GM12878 (cell line): ENCODE measurements at regions not wholly inside any gene's neighbourhood (a gene's known extent, or its start where the extent isn't known, plus 50 kb on each side); places are given as distances from the start of the nearest gene placed in this dataset.

ENCODE experiments used
- ATAC-seq: fragments of 200-7000 bp; cut with Tn5 transposase; 3 replicates; pipeline ENCODE4 v1.9.1; 2020; ENCODE audit warnings: mild to moderate bottlenecking, moderate library complexity
- BruUV-seq: library from RNA; stranded (reverse); fragments of 400-500 nt; replicated peaks from 2 replicates; lab custom pipeline; 2021; lab: Mats Ljungman, UMichigan
- CTCF ChIA-PET: fragments of 300-600 bp; sonication (Branson Sonifier 250); formaldehyde crosslinking; extraction: SDS; loops from one replicate; lab custom pipeline; 2021; ENCODE audit warnings: inconsistent platforms; lab: Yijun Ruan, JAX
- POLR2A ChIA-PET: fragments of 350-600 bp; formaldehyde crosslinking; extraction: SDS; loops from one replicate; lab custom pipeline; 2021; ENCODE audit warnings: inconsistent platforms; lab: Charles Lee
- RAD21 ChIA-PET: fragments of 300-600 bp; sonication (Branson Sonifier 250); formaldehyde crosslinking; loops from one replicate; lab custom pipeline; 2023; ENCODE audit warnings: antibody characterized with exemption; ENCODE audit not compliant: unreplicated experiment; lab: Charles Lee
- SMC1A ChIA-PET: fragments of 300-600 bp; sonication (Branson Sonifier 250); formaldehyde crosslinking; loops from one replicate; lab custom pipeline; 2023; ENCODE audit not compliant: unreplicated experiment, uncharacterized antibody; lab: Charles Lee
- DNase-seq: peaks from one replicate; pipeline ENCODE4 v3.0.0-alpha.2; 2011; ENCODE audit warnings: low read depth, low spot score
- FAIRE-seq: peaks from 3 replicates; lab custom pipeline; 2011; peaks lifted over from hg19 to GRCh38; lab: Jason Lieb, UNC
- H2AFZ ChIP-seq: 2 replicates; pipeline ENCODE4 v1.6.0; 2011; ENCODE audit warnings: low read depth, low read length, control low read depth; ENCODE audit not compliant: control insufficient read depth
- H3K27ac ChIP-seq: 2 replicates; pipeline ENCODE4 v1.5.1; 2011; ENCODE audit warnings: control low read depth; ENCODE audit not compliant: control insufficient read depth, insufficient read depth
- H3K27me3 ChIP-seq, 2 experiments: replicated peaks in 1 of 2; 2 replicates each; pipeline versions ENCODE4 v1.6.0 to v1.6.1; 2011; ENCODE audit warnings: low read length in 1 of 2; ENCODE audit not compliant: control insufficient read depth in 2 of 2, insufficient read depth in 2 of 2
- H3K36me3 ChIP-seq, 2 experiments: 2 replicates each; pipeline ENCODE4 v1.5.1; 2011; ENCODE audit warnings: low read length in 1 of 2; ENCODE audit not compliant: control insufficient read depth in 2 of 2, insufficient read depth in 2 of 2
- H3K4me1 ChIP-seq: 2 replicates; pipeline ENCODE4 v1.6.1; 2011; ENCODE audit warnings: mild to moderate bottlenecking, low read length, moderate library complexity, mixed read lengths; ENCODE audit not compliant: control insufficient read depth, insufficient read depth
- H3K4me2 ChIP-seq: 2 replicates; pipeline ENCODE4 v1.6.0; 2011; ENCODE audit warnings: control low read depth; ENCODE audit not compliant: control insufficient read depth, insufficient read depth
- H3K4me3 ChIP-seq: fragments of 200-600 bp; sonication (generic); 2 replicates; pipeline ENCODE4 v1.5.1; 2016
- H3K79me2 ChIP-seq: 2 replicates; pipeline ENCODE4 v1.6.0; 2011; ENCODE audit warnings: low read length; ENCODE audit not compliant: control insufficient read depth, insufficient read depth
- H3K9ac ChIP-seq: 2 replicates; pipeline ENCODE4 v1.8.0; 2011; ENCODE audit warnings: low read length, control low read depth, mixed read lengths; ENCODE audit not compliant: control insufficient read depth, insufficient read depth
- H3K9me3 ChIP-seq: replicated peaks from 3 replicates; pipeline ENCODE4 v1.5.1; 2011; ENCODE audit warnings: mild to moderate bottlenecking, low read length; ENCODE audit not compliant: control insufficient read depth, insufficient read depth
- H4K20me1 ChIP-seq: 2 replicates; pipeline ENCODE4 v1.6.0; 2011; ENCODE audit not compliant: control insufficient read depth, insufficient read depth
- ASH2L ChIP-seq: fragments of 300-600, 200-600 bp; sonication (generic); IDR thresholded peaks from 2 replicates; pipeline ENCODE4 v1.6.1; 2017; ENCODE audit warnings: low read depth, mild to moderate bottlenecking, borderline replicate concordance
- BCL11A ChIP-seq: IDR thresholded peaks from 2 replicates; pipeline ENCODE4 v1.6.1; 2011; ENCODE audit warnings: low read depth, low read length
- CHD1 ChIP-seq: IDR thresholded peaks from 2 replicates; pipeline ENCODE4 v1.6.1; 2012; ENCODE audit warnings: low read depth, low read length, improper control_type of control experiment
- CREM ChIP-seq: IDR thresholded peaks from 2 replicates; pipeline ENCODE4 v1.6.1; 2014; ENCODE audit warnings: antibody characterized with exemption, low read depth
- FOXK2 ChIP-seq: fragments of 450-650 bp; IDR thresholded peaks from 2 replicates; pipeline ENCODE4 v1.6.1; 2017; ENCODE audit warnings: mild to moderate bottlenecking, moderate library complexity
- HCFC1 ChIP-seq: fragments of 150-350 bp; IDR thresholded peaks from 2 replicates; pipeline ENCODE4 v1.6.1; 2014; ENCODE audit warnings: low read length
- KLF5 ChIP-seq: fragments of 450-650 bp; IDR thresholded peaks from 2 replicates; pipeline ENCODE4 v1.6.1; 2014; ENCODE audit warnings: mild to moderate bottlenecking; ENCODE audit not compliant: partially characterized antibody
- PAX5 ChIP-seq: IDR thresholded peaks from 2 replicates; pipeline ENCODE4 v1.6.1; 2011; ENCODE audit warnings: low read depth, low read length, borderline replicate concordance
- POLR2AphosphoS2 ChIP-seq: IDR thresholded peaks from 2 replicates; pipeline ENCODE4 v1.6.1; 2011; ENCODE audit warnings: low read depth, mild to moderate bottlenecking, low read length, improper control_type of control experiment, moderate library complexity
- SMAD5 ChIP-seq: IDR thresholded peaks from 2 replicates; pipeline ENCODE4 v1.6.1; 2016; ENCODE audit warnings: antibody characterized with exemption, low read depth
- SPI1 ChIP-seq: IDR thresholded peaks from 2 replicates; pipeline ENCODE4 v1.6.1; 2011; ENCODE audit warnings: low read depth, mild to moderate bottlenecking, low read length, moderate library complexity, borderline replicate concordance; ENCODE audit not compliant: insufficient read depth
- TARDBP ChIP-seq: IDR thresholded peaks from 2 replicates; pipeline ENCODE4 v1.6.1; 2016; ENCODE audit warnings: borderline replicate concordance
- ZBED1 ChIP-seq: IDR thresholded peaks from 2 replicates; pipeline ENCODE4 v1.6.1; 2016; ENCODE audit warnings: borderline replicate concordance
- ZNF24 ChIP-seq: fragments of 450-650 bp; IDR thresholded peaks from 2 replicates; pipeline ENCODE4 v1.6.1; 2017; ENCODE audit warnings: antibody characterized with exemption, mild to moderate bottlenecking
- WGBS: methylation state at CpG from one replicate; pipeline ENCODE4 v1.1.6; 2016; ENCODE audit warnings: low lambda C conversion rate; ENCODE audit not compliant: insufficient replicate concordance, insufficient coverage; ENCODE audit errors: missing lambda C conversion rate; 5-methylcytosine and 5-hydroxymethylcytosine counted together
- in situ Hi-C: fragments of 300-500 bp; cut with MboI; formaldehyde crosslinking; loops from 9 replicates; pipeline ENCODE4 v1.14.3; 2018; ENCODE audit warnings: mixed read lengths
- intact Hi-C: fragments of 100-400 bp; cut with micrococcal nuclease; formaldehyde crosslinking; loops from one replicate; pipeline ENCODE4 v1.14.2; 2022; ENCODE audit not compliant: unreplicated experiment
- TF ChIP-seq, protein P1 (sequence below): fragments of 450-650 bp; IDR thresholded peaks from 2 replicates; pipeline ENCODE4 v1.6.1; 2018; ENCODE audit warnings: borderline replicate concordance, mild to moderate bottlenecking; ENCODE audit not compliant: partially characterized antibody
- TF ChIP-seq, protein P2 (sequence below): IDR thresholded peaks from 2 replicates; pipeline ENCODE4 v1.6.1; 2011; ENCODE audit warnings: borderline replicate concordance, low read depth, mild to moderate bottlenecking, moderate library complexity, mixed read lengths, low read length; ENCODE audit not compliant: insufficient read depth; ENCODE audit errors: extremely low read length
- TF ChIP-seq, protein P3 (sequence below): IDR thresholded peaks from 2 replicates; pipeline ENCODE4 v1.6.1; 2012; ENCODE audit warnings: low read length, inconsistent platforms

DNA sequence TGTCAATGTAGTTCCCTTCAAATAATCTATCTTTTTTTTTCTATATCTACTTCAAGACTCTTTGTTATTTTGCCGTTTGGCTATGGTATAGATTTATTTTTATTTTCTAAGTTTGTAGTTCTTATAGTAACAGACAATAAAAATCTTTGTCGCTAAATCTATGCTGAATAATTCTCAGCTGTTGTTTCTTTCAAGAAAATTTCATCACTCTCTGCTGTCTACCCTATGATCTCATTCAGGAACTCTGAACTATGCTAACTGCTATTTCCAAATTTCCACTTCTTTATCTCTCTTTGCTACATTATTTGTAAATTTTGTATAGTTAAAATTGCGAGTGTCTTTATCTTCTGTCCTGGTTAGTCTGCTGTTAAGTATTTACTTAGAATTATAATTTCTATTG is 353.6 kb downstream of the LRFN5 start:
- no peaks in the 10 kb centered on the region for H3K36me3 ChIP-seq
- POLR2A ChIA-PET = no interaction called here
- intact Hi-C loops = no loop called here
- no peaks in the 10 kb centered on the region for H3K79me2 ChIP-seq
- H3K27me3 ChIP-seq = no peaks in the 10 kb centered on the region
- no peak for DNase-seq
- H3K4me1 ChIP-seq = no peaks in the 10 kb centered on the region
- H3K9me3 ChIP-seq = no peaks in the 10 kb centered on the region
- CTCF ChIA-PET = no interaction called here
- SMC1A ChIA-PET = no interaction called here
- 55% methylated on average over 3 of the region's 3 CpGs for WGBS
- H2AFZ ChIP-seq = no peak overlapping the region
- no peak for FAIRE-seq
- no peak overlapping the region for H3K27ac ChIP-seq
- no peaks in the 10 kb centered on the region for H4K20me1 ChIP-seq
- no peak overlapping the region for H3K4me3 ChIP-seq
- no peak overlapping the region for H3K9ac ChIP-seq
- ATAC-seq = no peak
- RAD21 ChIA-PET = no interaction called here
- no peak for TF ChIP-seq HCFC1
- TF ChIP-seq, protein P1, sequence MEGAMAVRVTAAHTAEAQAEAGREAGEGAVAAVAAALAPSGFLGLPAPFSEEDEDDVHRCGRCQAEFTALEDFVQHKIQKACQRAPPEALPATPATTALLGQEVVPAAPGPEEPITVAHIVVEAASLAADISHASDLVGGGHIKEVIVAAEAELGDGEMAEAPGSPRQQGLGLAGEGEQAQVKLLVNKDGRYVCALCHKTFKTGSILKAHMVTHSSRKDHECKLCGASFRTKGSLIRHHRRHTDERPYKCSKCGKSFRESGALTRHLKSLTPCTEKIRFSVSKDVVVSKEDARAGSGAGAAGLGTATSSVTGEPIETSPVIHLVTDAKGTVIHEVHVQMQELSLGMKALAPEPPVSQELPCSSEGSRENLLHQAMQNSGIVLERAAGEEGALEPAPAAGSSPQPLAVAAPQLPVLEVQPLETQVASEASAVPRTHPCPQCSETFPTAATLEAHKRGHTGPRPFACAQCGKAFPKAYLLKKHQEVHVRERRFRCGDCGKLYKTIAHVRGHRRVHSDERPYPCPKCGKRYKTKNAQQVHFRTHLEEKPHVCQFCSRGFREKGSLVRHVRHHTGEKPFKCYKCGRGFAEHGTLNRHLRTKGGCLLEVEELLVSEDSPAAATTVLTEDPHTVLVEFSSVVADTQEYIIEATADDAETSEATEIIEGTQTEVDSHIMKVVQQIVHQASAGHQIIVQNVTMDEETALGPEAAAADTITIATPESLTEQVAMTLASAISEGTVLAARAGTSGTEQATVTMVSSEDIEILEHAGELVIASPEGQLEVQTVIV = no peak
- TF ChIP-seq, protein P2, sequence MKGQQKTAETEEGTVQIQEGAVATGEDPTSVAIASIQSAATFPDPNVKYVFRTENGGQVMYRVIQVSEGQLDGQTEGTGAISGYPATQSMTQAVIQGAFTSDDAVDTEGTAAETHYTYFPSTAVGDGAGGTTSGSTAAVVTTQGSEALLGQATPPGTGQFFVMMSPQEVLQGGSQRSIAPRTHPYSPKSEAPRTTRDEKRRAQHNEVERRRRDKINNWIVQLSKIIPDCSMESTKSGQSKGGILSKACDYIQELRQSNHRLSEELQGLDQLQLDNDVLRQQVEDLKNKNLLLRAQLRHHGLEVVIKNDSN = no peak
- TF ChIP-seq ZNF24 = no peak
- TF ChIP-seq POLR2AphosphoS2 = no peak
- TF ChIP-seq FOXK2 = no peak
- TF ChIP-seq PAX5 = no peak
- TF ChIP-seq SMAD5 = no peak
- no peak for TF ChIP-seq TARDBP
- TF ChIP-seq CHD1 = no peak
- TF ChIP-seq, protein P3, sequence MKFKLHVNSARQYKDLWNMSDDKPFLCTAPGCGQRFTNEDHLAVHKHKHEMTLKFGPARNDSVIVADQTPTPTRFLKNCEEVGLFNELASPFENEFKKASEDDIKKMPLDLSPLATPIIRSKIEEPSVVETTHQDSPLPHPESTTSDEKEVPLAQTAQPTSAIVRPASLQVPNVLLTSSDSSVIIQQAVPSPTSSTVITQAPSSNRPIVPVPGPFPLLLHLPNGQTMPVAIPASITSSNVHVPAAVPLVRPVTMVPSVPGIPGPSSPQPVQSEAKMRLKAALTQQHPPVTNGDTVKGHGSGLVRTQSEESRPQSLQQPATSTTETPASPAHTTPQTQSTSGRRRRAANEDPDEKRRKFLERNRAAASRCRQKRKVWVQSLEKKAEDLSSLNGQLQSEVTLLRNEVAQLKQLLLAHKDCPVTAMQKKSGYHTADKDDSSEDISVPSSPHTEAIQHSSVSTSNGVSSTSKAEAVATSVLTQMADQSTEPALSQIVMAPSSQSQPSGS = no peak
- no peak for TF ChIP-seq CREM
- no peak for TF ChIP-seq ZBED1
- no peak for TF ChIP-seq KLF5
- no peak for TF ChIP-seq ASH2L
- no peak for TF ChIP-seq BCL11A
- no peak for TF ChIP-seq SPI1
- in situ Hi-C loops = no loop called here
- BruUV-seq = no TSS peak
- H3K4me2 ChIP-seq = no peak overlapping the region
